Hepatocyte (in vitro differentiated cells): ENCODE measurements at regions not wholly inside any gene's neighbourhood (a gene's known extent, or its start where the extent isn't known, plus 50 kb on each side); places are given as distances from the start of the nearest gene placed in this dataset.

ENCODE experiments used
- DNase-seq: peaks from one replicate; pipeline ENCODE4 v3.0.0-alpha.2; 2016; ENCODE audit warnings: low spot score
- H2AFZ ChIP-seq: fragments of 200-600 bp; sonication (generic); 2 replicates; pipeline ENCODE4 v1.6.0; 2016; ENCODE audit warnings: antibody characterized with exemption, mild to moderate bottlenecking
- H3K27ac ChIP-seq: fragments of 200-600 bp; sonication (generic); 2 replicates; pipeline ENCODE4 v1.5.1; 2016; ENCODE audit warnings: mild to moderate bottlenecking
- H3K27me3 ChIP-seq: fragments of 200-600 bp; sonication (generic); 2 replicates; pipeline ENCODE4 v1.6.1; 2016
- H3K36me3 ChIP-seq: fragments of 200-600 bp; sonication (generic); replicated peaks from 2 replicates; pipeline ENCODE4 v1.5.1; 2016; ENCODE audit warnings: low read depth; ENCODE audit not compliant: insufficient read depth
- H3K4me1 ChIP-seq: fragments of 200-600 bp; sonication (generic); 2 replicates; pipeline ENCODE4 v1.5.1; 2016; ENCODE audit warnings: mild to moderate bottlenecking, moderate library complexity; ENCODE audit not compliant: insufficient read depth
- H3K4me2 ChIP-seq: fragments of 200-600 bp; sonication (generic); 2 replicates; pipeline ENCODE4 v1.6.0; 2016
- H3K4me3 ChIP-seq: fragments of 200-600 bp; sonication (generic); 2 replicates; pipeline ENCODE4 v1.5.1; 2016; ENCODE audit warnings: mild to moderate bottlenecking
- H3K79me2 ChIP-seq: fragments of 200-600 bp; sonication (generic); 2 replicates; pipeline ENCODE4 v1.6.0; 2017; ENCODE audit warnings: mild to moderate bottlenecking
- H3K9me2 ChIP-seq: fragments of 200-600 bp; sonication (generic); replicated peaks from 2 replicates; pipeline ENCODE4 v1.6.0; 2017; ENCODE audit warnings: mild to moderate bottlenecking; ENCODE audit not compliant: insufficient read depth
- H3K9me3 ChIP-seq: fragments of 200-600 bp; sonication (generic); 2 replicates; pipeline ENCODE4 v1.5.1; 2016; ENCODE audit warnings: low read depth, mild to moderate bottlenecking
- H4K20me1 ChIP-seq: fragments of 200-600 bp; sonication (generic); 2 replicates; pipeline ENCODE4 v1.6.0; 2016; ENCODE audit warnings: mild to moderate bottlenecking; ENCODE audit not compliant: insufficient read depth, poor library complexity, severe bottlenecking
- EZH2 ChIP-seq: fragments of 200-600 bp; sonication (generic); IDR thresholded peaks from 2 replicates; pipeline ENCODE4 v1.6.1; 2016; ENCODE audit warnings: antibody characterized with exemption, mild to moderate bottlenecking, borderline replicate concordance
- EZH2phosphoT487 ChIP-seq: fragments of 200-600 bp; sonication (generic); IDR thresholded peaks from one replicate; pipeline ENCODE4 v1.6.1; 2018; ENCODE audit warnings: antibody characterized with exemption, mild to moderate bottlenecking, low read depth, moderate library complexity; ENCODE audit not compliant: unreplicated experiment, severe bottlenecking
- WGBS: methylation state at CpG from one replicate; pipeline ENCODE4 v1.1.6; 2016; ENCODE audit warnings: low lambda C conversion rate; ENCODE audit errors: missing lambda C conversion rate; 5-methylcytosine and 5-hydroxymethylcytosine counted together
- TF ChIP-seq, protein P1 (sequence below): fragments of 200-600 bp; sonication (generic); IDR thresholded peaks from 2 replicates; pipeline ENCODE4 v1.5.1; 2016; ENCODE audit warnings: antibody characterized with exemption, mild to moderate bottlenecking; ENCODE audit not compliant: poor library complexity

DNA sequence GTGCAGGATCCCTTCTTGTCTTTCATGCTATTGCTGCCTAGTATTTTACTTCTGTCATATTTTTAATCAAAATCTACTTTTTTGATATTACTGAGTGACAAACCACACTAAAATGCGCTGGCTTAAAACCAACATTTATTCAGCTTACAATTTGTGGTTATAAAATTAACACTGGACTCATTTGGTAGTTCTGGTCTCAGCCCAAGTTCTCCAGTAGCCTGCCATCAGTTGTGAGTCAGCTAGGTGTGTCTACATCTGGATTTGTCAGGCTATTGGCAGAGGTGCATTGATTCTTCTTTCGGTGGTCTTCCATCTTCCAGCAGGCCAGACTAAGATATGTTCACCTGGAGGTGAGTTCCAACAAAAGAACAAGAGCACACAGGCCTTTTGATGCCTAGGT lies 765.1 kb upstream of the FBXO33 start:
- Histone ChIP-seq H4K20me1 (no peaks in the 10 kb centered on the region), H3K4me1 (no peaks in the 10 kb centered on the region), H3K9me2 (no peaks in the 10 kb centered on the region), H3K4me3 (no peak overlapping the region), H3K4me2 (no peak overlapping the region), H3K9me3 (no peaks in the 10 kb centered on the region), H3K27me3 (no peaks in the 10 kb centered on the region), H2AFZ (no peak overlapping the region), H3K36me3 (no peaks in the 10 kb centered on the region), H3K79me2 (no peaks in the 10 kb centered on the region), H3K27ac (no peak overlapping the region)
- TF ChIP-seq EZH2 (no peak), EZH2phosphoT487 (no peak)
- TF ChIP-seq, protein P1, sequence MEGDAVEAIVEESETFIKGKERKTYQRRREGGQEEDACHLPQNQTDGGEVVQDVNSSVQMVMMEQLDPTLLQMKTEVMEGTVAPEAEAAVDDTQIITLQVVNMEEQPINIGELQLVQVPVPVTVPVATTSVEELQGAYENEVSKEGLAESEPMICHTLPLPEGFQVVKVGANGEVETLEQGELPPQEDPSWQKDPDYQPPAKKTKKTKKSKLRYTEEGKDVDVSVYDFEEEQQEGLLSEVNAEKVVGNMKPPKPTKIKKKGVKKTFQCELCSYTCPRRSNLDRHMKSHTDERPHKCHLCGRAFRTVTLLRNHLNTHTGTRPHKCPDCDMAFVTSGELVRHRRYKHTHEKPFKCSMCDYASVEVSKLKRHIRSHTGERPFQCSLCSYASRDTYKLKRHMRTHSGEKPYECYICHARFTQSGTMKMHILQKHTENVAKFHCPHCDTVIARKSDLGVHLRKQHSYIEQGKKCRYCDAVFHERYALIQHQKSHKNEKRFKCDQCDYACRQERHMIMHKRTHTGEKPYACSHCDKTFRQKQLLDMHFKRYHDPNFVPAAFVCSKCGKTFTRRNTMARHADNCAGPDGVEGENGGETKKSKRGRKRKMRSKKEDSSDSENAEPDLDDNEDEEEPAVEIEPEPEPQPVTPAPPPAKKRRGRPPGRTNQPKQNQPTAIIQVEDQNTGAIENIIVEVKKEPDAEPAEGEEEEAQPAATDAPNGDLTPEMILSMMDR = no peak
- WGBS = 91% methylated on average over 2 of the region's 2 CpGs
- DNase-seq = no peak

DNA sequence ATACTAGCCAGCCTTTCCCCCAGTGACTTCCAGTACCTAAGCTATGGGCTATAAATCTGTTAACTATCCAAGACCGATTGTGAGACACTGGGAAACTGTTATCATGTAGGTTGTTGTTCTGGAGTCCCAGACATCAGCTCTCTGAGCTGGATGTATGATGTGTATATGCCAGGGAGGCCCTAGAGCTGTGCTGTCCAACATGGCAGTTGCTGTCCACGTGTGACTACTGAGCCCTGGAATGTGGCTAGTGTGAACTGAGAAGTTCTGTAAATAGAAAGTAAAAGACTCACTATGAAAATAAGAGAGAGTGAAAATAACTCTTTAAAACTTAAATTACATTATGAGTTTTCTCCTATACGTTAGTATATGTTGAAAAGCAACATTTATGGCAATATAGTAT lies 755.8 kb upstream of the FBXO33 start:
- no peaks in the 10 kb centered on the region for H3K9me2 ChIP-seq
- DNase-seq = no peak
- H3K27ac ChIP-seq = no peak overlapping the region
- no peaks in the 10 kb centered on the region for H4K20me1 ChIP-seq
- TF ChIP-seq, protein P1 = no peak
- no peak for TF ChIP-seq EZH2phosphoT487
- no peak for TF ChIP-seq EZH2
- no peaks in the 10 kb centered on the region for H3K4me1 ChIP-seq
- H3K27me3 ChIP-seq = no peaks in the 10 kb centered on the region
- no peak overlapping the region for H3K4me2 ChIP-seq
- H3K4me3 ChIP-seq = no peak overlapping the region
- 68% methylated on average over 3 of the region's 3 CpGs for WGBS
- H2AFZ ChIP-seq = no peak overlapping the region
- H3K36me3 ChIP-seq = no peaks in the 10 kb centered on the region
- H3K79me2 ChIP-seq = no peaks in the 10 kb centered on the region
- H3K9me3 ChIP-seq = no peaks in the 10 kb centered on the region

DNA sequence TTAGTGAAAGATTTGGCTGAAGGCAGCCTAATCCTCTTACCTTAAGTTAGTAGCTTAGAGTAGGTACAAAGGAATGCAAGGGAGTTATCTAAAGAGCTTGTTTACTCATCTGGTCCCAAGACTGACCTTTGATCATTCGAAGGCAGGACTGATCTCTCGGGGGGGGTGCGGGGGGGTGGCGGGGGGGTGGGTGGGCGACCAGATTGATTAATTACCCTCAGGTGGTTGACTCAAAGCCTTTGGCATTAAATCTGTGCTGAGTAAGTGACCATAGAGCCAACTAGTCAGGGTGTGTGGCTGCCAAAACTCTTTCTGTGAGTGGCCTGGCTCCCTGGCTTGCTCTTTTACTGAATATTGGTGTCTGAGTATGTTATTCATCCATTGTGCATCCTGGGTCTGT lies 731.9 kb upstream of the FBXO33 start:
- DNase-seq = no peak
- no peaks in the 10 kb centered on the region for H4K20me1 ChIP-seq
- H3K27me3 ChIP-seq = no peaks in the 10 kb centered on the region
- H3K4me1 ChIP-seq = no peaks in the 10 kb centered on the region
- no peaks in the 10 kb centered on the region for H3K36me3 ChIP-seq
- no peaks in the 10 kb centered on the region for H3K9me2 ChIP-seq
- H3K79me2 ChIP-seq = no peaks in the 10 kb centered on the region
- TF ChIP-seq, protein P1 = no peak
- TF ChIP-seq EZH2phosphoT487 (no peak), EZH2 (no peak)
- 14% methylated on average over 5 of the region's 5 CpGs for WGBS
- no peak overlapping the region for H2AFZ ChIP-seq
- no peaks in the 10 kb centered on the region for H3K9me3 ChIP-seq
- H3K4me2 ChIP-seq = no peak overlapping the region
- no peak overlapping the region for H3K4me3 ChIP-seq
- H3K27ac ChIP-seq = no peak overlapping the region

DNA sequence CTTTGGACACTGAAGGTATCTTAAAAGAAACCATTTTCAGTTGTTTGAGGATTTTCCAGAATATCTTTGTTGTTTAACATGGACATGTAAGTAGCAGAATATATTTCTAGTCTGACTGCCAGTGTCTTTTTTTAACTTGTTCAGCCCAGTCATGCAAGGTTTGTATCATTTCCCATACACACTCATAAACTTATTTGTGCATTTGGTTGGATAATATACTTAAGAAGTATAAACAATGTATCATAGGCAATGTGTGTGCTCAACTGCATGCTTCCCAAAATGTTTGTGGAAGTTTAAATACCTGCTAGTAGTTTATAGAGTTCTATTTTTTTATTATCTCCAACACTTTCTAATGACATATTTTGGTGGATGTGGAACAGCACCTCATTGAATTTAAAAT lies 707.4 kb upstream of the FBXO33 start:
- Histone ChIP-seq H3K9me3 (no peaks in the 10 kb centered on the region), H3K4me3 (no peak overlapping the region), H3K4me1 (no peaks in the 10 kb centered on the region), H3K4me2 (no peak overlapping the region), H3K36me3 (no peaks in the 10 kb centered on the region), H3K9me2 (no peaks in the 10 kb centered on the region), H3K27me3 (no peaks in the 10 kb centered on the region), H4K20me1 (no peaks in the 10 kb centered on the region), H3K27ac (no peak overlapping the region), H3K79me2 (no peaks in the 10 kb centered on the region), H2AFZ (no peak overlapping the region)
- DNase-seq = no peak
- no peak for TF ChIP-seq EZH2
- TF ChIP-seq, protein P1 = no peak
- no peak for TF ChIP-seq EZH2phosphoT487
